22Rv1 (cell line): ENCODE measurements at regions not wholly inside any gene's neighbourhood (a gene's known extent, or its start where the extent isn't known, plus 50 kb on each side); places are given as distances from the start of the nearest gene placed in this dataset.
A peak's percentile ranks its signal among the peaks of the same experiment; 100 is the strongest.

ENCODE experiments used
- H3K27ac ChIP-seq: fragments of 450-650 bp; 2 replicates; pipeline ENCODE4 v1.5.1; 2017
- ZFX ChIP-seq: fragments of 450-650 bp; IDR thresholded peaks from 2 replicates; pipeline ENCODE4 v1.6.1; 2017; ENCODE audit warnings: antibody characterized with exemption, borderline replicate concordance
- TF ChIP-seq, protein P1 (sequence below): fragments of 450-650 bp; IDR thresholded peaks from 2 replicates; pipeline ENCODE4 v1.5.1; 2017; ENCODE audit warnings: mild to moderate bottlenecking

DNA sequence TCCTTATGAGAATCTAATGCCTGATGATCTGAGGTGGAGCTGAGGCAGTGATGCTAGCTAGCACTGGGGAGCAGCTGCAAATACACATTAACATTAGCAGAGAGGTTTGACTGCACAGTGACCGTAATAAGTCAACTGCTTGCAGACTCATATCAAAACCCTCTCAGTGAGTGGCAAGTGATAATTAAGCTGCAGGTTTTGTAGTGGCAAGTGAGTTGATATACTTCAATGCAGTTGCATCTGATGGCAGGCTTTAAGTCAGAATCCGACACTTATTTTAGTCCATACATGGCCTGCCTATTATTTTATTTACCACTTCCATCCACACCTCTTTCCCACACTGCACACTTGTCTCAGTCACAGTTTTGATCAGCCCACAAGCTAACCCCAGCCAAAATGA lies 209.2 kb upstream of the IRS2 start:
- H3K27ac ChIP-seq = no peak overlapping the region
- TF ChIP-seq ZFX = no peak
- TF ChIP-seq, protein P1, sequence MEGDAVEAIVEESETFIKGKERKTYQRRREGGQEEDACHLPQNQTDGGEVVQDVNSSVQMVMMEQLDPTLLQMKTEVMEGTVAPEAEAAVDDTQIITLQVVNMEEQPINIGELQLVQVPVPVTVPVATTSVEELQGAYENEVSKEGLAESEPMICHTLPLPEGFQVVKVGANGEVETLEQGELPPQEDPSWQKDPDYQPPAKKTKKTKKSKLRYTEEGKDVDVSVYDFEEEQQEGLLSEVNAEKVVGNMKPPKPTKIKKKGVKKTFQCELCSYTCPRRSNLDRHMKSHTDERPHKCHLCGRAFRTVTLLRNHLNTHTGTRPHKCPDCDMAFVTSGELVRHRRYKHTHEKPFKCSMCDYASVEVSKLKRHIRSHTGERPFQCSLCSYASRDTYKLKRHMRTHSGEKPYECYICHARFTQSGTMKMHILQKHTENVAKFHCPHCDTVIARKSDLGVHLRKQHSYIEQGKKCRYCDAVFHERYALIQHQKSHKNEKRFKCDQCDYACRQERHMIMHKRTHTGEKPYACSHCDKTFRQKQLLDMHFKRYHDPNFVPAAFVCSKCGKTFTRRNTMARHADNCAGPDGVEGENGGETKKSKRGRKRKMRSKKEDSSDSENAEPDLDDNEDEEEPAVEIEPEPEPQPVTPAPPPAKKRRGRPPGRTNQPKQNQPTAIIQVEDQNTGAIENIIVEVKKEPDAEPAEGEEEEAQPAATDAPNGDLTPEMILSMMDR = no peak

DNA sequence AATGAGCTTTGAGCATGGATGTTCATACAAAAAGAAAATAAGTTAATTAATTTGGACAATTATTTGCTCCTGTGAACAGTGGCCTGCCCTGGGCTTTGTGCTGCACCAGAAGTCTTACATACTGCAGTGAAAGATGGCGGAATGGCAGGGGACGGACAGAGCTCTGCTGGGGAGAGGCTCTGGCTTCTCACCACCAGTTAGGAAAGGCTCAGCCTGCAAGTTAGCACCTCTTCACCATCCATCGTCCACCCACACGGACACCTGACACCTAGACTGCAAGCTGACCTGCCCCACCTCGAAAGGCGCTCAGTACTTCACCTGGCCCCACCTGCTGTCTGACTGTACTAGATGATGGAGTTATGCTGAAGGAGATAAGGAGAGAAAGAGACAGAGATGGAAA lies 203.9 kb upstream of the IRS2 start:
- TF ChIP-seq, protein P1 = no peak
- no peak for TF ChIP-seq ZFX
- H3K27ac ChIP-seq = no peak overlapping the region

DNA sequence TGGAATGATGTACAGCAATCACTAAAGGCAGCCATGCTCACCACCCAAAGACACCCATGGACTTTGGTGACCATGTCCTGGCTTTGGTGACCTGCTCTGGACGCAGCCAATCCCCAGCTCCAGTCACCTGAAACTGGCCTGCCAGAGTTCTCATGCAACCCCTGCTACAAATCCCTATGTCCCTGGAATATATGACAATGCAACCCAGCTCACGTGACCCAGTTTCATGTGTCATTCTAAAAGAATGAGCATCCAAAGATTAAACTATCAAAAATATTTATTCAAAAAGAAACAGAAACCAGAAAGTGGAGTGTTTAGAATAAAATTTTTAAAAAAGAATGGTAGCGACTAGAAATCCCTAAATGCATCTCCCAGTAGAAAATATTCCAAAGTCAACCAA lies 203.3 kb upstream of the IRS2 start:
- H3K27ac ChIP-seq = no peak overlapping the region
- TF ChIP-seq, protein P1 = no peak
- no peak for TF ChIP-seq ZFX

DNA sequence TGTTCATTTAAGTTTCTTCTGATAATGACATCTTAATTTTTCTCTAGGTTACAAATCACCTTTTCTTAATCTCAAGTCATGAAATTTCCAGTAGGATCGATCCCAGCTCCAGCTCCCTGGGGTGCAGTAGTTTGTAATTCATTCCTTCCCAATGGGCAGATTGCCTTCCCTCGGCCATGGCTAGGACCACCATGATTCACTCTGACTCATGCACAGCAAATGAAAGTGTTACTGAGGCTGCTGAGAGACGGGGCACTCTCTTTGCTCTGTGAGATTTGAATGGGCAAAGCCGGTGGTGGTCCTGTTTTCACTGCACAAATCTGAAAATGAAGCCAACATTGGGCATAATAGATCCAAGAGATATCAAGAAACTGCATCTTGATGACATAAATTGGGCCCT lies 202.8 kb upstream of the IRS2 start:
- no peak overlapping the region for H3K27ac ChIP-seq

DNA sequence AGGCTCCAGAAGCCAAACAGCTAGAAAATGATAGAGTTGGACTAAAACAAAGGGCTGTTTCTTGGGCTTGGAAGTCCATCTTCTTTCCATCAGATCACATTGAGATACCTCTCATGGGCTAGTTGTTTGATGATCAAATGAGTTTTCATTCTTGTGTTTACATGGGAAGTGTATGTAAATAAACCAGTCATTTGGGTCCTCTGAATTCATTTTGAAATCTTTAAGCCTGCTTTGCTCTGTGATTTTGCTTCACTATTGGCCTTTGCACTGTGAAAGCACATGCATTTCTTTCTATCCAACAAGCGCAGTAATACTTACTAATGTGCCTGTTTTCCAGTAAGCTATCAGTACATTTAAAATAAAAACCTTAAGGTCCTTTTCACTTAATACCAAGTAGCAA lies 200.5 kb upstream of the IRS2 start:
- H3K27ac ChIP-seq = peak overlapping the region; percentile 90
- TF ChIP-seq, protein P1 = no peak
- no peak for TF ChIP-seq ZFX

More for the DNA sequence above, 202.8 kb upstream of the IRS2 start:
- TF ChIP-seq ZFX = no peak
- TF ChIP-seq, protein P1 = no peak

DNA sequence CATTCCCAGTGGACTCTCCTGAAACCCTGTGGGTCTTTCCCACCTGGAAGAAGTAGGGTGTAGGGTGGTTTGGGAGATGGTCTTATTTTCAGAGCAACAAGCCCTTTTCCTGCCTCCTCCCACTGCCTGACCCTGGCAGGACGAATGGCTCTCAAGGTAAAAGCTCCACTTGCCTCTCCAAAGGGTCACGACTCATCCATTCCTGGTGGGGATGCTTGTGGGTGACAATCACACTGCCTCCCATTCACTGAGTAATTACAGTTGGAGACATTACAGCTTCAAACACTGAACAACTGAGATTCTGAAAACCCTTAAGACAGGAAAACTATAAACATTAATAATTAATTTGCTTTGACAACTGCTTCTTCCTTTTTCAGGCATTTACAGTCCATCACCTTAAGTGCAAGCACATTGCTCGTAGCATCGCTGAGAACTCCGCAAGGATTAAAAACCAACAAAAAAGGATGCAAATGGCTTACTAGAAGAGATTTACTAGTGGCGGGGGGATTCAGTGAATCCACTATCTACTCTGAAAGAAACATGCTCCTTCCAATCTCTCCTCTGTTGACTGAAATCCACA lies 199.6 kb upstream of the IRS2 start:
- peak overlapping the region; percentile 90 for H3K27ac ChIP-seq
- TF ChIP-seq ZFX = no peak
- TF ChIP-seq, protein P1 = no peak

DNA sequence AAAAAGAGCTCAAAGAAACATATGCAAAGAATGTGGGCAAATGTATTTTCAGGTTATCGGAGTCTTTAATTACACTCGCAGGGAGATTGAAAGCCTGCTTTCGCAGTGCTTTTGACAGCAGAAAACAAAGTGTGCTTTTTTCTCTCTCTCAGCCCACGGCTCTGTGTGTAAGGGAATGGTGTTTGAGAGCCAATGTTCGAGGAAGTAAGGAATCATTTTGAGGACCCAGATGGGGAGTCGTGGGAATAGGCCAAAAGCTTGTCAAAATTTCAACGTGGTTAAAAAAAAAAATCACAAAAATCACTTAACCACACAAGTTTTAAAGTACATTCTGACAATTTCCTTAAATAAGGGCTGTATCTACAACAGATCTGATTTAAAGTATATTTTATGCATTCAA lies 197.1 kb upstream of the IRS2 start:
- TF ChIP-seq ZFX = no peak
- TF ChIP-seq, protein P1 = no peak
- H3K27ac ChIP-seq = peak overlapping the region; percentile 90
